Stomach (tissue), 4 donors: ENCODE measurements at regions not wholly inside any gene's neighbourhood (a gene's known extent, or its start where the extent isn't known, plus 50 kb on each side); places are given as distances from the start of the nearest gene placed in this dataset.

ENCODE experiments used
- CTCF ChIP-seq, 7 experiments: fragments of 450-650 bp in 4 of 7; fragments of 200-600 bp in 3 of 7; sonication (generic) in 3 of 7; IDR thresholded peaks; one replicate each; pipeline ENCODE4 v1.5.1; 2016 to 2019; ENCODE audit warnings: antibody characterized with exemption in 7 of 7, control low read depth in 2 of 7, mild to moderate bottlenecking in 1 of 7
- EP300 ChIP-seq: sonication (generic); formaldehyde crosslinking; IDR thresholded peaks from one replicate; pipeline ENCODE4 v1.6.1; 2017; ENCODE audit warnings: antibody characterized with exemption
- POLR2A ChIP-seq, 4 donors: fragments of 450-650 bp; IDR thresholded peaks; one replicate each; pipeline ENCODE4 v1.6.1; 2016; ENCODE audit warnings: antibody characterized with exemption in 4 of 4, control low read depth in 2 of 4, mild to moderate bottlenecking in 1 of 4, moderate library complexity in 1 of 4
- POLR2AphosphoS5 ChIP-seq, 3 donors: sonication (generic); formaldehyde crosslinking; IDR thresholded peaks; one replicate each; pipeline ENCODE4 v1.6.1; 2016; ENCODE audit warnings: antibody characterized with exemption in 3 of 3

- TF ChIP-seq CTCF (IDR thresholded peaks at IDR 0.05), result no peak
- TF ChIP-seq POLR2A (IDR thresholded peaks at IDR 0.05), result no peak
- TF ChIP-seq POLR2AphosphoS5 (IDR thresholded peaks at IDR 0.05), result no peak
- TF ChIP-seq EP300, result no peak
Measured at GRCh38 chr5:74015716-74016115, 389.7 kb downstream of the ARHGEF28 start.
